ENCODE measurements at regions not wholly inside any gene's neighbourhood (a gene's known extent, or its start where the extent isn't known, plus 50 kb on each side); places are given as distances from the start of the nearest gene placed in this dataset.

GRCh38 chr2:18763338-18763737 lies 174.0 kb upstream of the NT5C1B start:
- TF ChIP-seq EZH2 (IDR thresholded peaks at IDR 0.05; ENCODE audit: borderline replicate concordance, low read depth, low read length, severe bottlenecking) (no peak), CTCF (IDR thresholded peaks at IDR 0.05; ENCODE audit: borderline replicate concordance, extremely low read depth, low read length, poor library complexity, severe bottlenecking) (no peak)
